CD14-positive monocyte (primary cell): ENCODE measurements at regions not wholly inside any gene's neighbourhood (a gene's known extent, or its start where the extent isn't known, plus 50 kb on each side); places are given as distances from the start of the nearest gene placed in this dataset.

Source experiments
- DNase-seq, 3 donors: peaks; one replicate each; pipeline ENCODE4 v3.0.0-alpha.2; 2011 to 2022
- H2AFZ ChIP-seq: 2 replicates; pipeline ENCODE4 v1.6.0; 2012; ENCODE audit warnings: mild to moderate bottlenecking, low read depth, low read length, inconsistent platforms; ENCODE audit not compliant: insufficient read depth, poor library complexity, severe bottlenecking
- H3K27ac ChIP-seq, 2 donors: 1 replicate in 1 of 2; 2 replicates in 1 of 2; pipeline ENCODE4 v1.5.1; 2012 to 2013; ENCODE audit warnings: low read length in 2 of 2, control low read depth in 1 of 2, inconsistent platforms in 1 of 2, low read depth in 1 of 2, mild to moderate bottlenecking in 1 of 2
- H3K27me3 ChIP-seq, 2 donors: one replicate each; pipeline versions ENCODE4 v1.6.0 to v1.6.1; 2011 to 2013; ENCODE audit warnings: low read length in 2 of 2; ENCODE audit not compliant: control insufficient read depth in 2 of 2, insufficient read depth in 2 of 2
- H3K36me3 ChIP-seq, 2 donors: replicated peaks in 1 of 2; 1 replicate in 1 of 2; 2 replicates in 1 of 2; pipeline versions ENCODE4 v1.5.1 to v1.6.1; 2012 to 2013; ENCODE audit warnings: low read length in 2 of 2, control low read depth in 1 of 2, inconsistent platforms in 1 of 2, mild to moderate bottlenecking in 1 of 2; ENCODE audit not compliant: insufficient read depth in 2 of 2, control insufficient read depth in 1 of 2
- H3K4me1 ChIP-seq, 2 donors: 1 replicate in 1 of 2; 2 replicates in 1 of 2; pipeline versions ENCODE4 v1.5.1 to v1.6.1; 2012 to 2013; ENCODE audit warnings: low read length in 2 of 2, control low read depth in 1 of 2, inconsistent platforms in 1 of 2, mild to moderate bottlenecking in 1 of 2, moderate library complexity in 1 of 2; ENCODE audit not compliant: insufficient read depth in 2 of 2, control insufficient read depth in 1 of 2
- H3K4me2 ChIP-seq: replicated peaks from 2 replicates; pipeline ENCODE3; 2012; ENCODE audit warnings: low read length, moderate library complexity, mild to moderate bottlenecking; ENCODE audit not compliant: poor library complexity, severe bottlenecking; ENCODE audit errors: extremely low read depth
- H3K4me3 ChIP-seq, 3 experiments: fragments of 200-600 bp in 1 of 3; sonication (generic) in 1 of 3; replicated peaks in 1 of 3; 1 replicate in 2 of 3; 2 replicates in 1 of 3; pipeline ENCODE4 v1.5.1; 2011 to 2013; ENCODE audit warnings: low read length in 3 of 3, mild to moderate bottlenecking in 3 of 3, control low read depth in 2 of 3, low read depth in 2 of 3, inconsistent platforms in 1 of 3, moderate library complexity in 1 of 3
- H3K79me2 ChIP-seq: 2 replicates; pipeline ENCODE4 v1.6.0; 2012; ENCODE audit warnings: mild to moderate bottlenecking, control low read depth, inconsistent platforms, low read length, moderate library complexity; ENCODE audit not compliant: insufficient read depth
- H3K9ac ChIP-seq: 2 replicates; pipeline ENCODE4 v1.6.0; 2017; ENCODE audit warnings: low read length, mild to moderate bottlenecking; ENCODE audit not compliant: insufficient read depth, poor library complexity, severe bottlenecking
- H3K9me3 ChIP-seq, 2 donors: replicated peaks in 1 of 2; 1 replicate in 1 of 2; 2 replicates in 1 of 2; pipeline versions ENCODE4 v1.5.1 to v1.6.1; 2012 to 2013; ENCODE audit warnings: low read length in 2 of 2, control low read depth in 1 of 2; ENCODE audit not compliant: control insufficient read depth in 1 of 2, insufficient read depth in 1 of 2
- H4K20me1 ChIP-seq: 2 replicates; pipeline ENCODE4 v1.6.0; 2012; ENCODE audit warnings: mild to moderate bottlenecking, low read length, control low read depth, moderate library complexity; ENCODE audit not compliant: insufficient read depth
- H3K27ac Mint-ChIP-seq, 7 donors: one replicate each; pipeline ENCODE4 v1.8.0; 2020; ENCODE audit warnings: mild to moderate bottlenecking in 7 of 7, mixed read lengths in 7 of 7, moderate library complexity in 6 of 7, inconsistent platforms in 2 of 7
- H3K27me3 Mint-ChIP-seq, 3 donors: one replicate each; pipeline ENCODE4 v1.8.0; 2021 to 2022; ENCODE audit warnings: low read depth in 3 of 3, mild to moderate bottlenecking in 3 of 3, mixed read lengths in 3 of 3, moderate library complexity in 3 of 3, inconsistent platforms in 1 of 3
- H3K36me3 Mint-ChIP-seq, 2 donors: one replicate each; pipeline ENCODE4 v1.8.0; 2020; ENCODE audit warnings: mixed read lengths in 2 of 2, inconsistent platforms in 1 of 2, mild to moderate bottlenecking in 1 of 2
- H3K4me1 Mint-ChIP-seq: one replicate; pipeline ENCODE4 v1.8.0; 2020; ENCODE audit warnings: mild to moderate bottlenecking, mixed read lengths
- H3K4me3 Mint-ChIP-seq, 2 donors: one replicate each; pipeline ENCODE4 v1.8.0; 2020; ENCODE audit warnings: mild to moderate bottlenecking in 2 of 2, mixed read lengths in 2 of 2, moderate library complexity in 1 of 2
- H3K9me3 Mint-ChIP-seq, 7 donors: one replicate each; pipeline ENCODE4 v1.8.0; 2020 to 2022; ENCODE audit warnings: mixed read lengths in 7 of 7, mild to moderate bottlenecking in 6 of 7, moderate library complexity in 6 of 7, inconsistent platforms in 2 of 7
- WGBS: methylation state at CpG from one replicate; pipeline ENCODE4 v1.1.5; 2013; ENCODE audit warnings: missing lambda C conversion rate; ENCODE audit not compliant: insufficient coverage; 5-methylcytosine and 5-hydroxymethylcytosine counted together
- intact Hi-C, 2 donors: fragments of 100-400 bp; cut with micrococcal nuclease; formaldehyde crosslinking; loops; one replicate each; pipeline versions ENCODE4 v1.15.0 to v1.15.1; 2023
- TF ChIP-seq, protein P1 (sequence below): fragments of 200-600 bp; IDR thresholded peaks from one replicate; pipeline ENCODE4 v1.8.0; 2022; ENCODE audit warnings: antibody characterized with exemption, mild to moderate bottlenecking

DNA sequence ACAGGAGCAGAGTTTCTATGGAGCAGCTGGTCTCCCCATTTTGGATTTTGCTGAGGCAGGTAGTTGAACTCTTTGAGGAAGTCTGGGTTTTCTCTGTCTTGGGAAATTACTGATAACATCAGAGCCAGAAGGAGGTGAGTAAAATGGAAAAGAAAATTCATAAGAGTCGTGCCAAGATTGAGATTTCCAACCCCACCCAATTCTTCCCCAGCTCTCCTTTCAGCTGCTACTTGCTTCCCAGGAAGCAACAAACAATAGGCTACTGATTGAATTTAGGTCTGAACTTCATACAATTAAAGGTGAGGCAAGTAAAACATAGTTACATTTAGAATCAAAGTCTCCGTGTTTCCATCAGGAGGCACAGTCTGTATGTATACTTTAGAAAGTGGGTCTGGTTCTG, 54.6 kb upstream of the EOLA2 start:
- Histone ChIP-seq H3K79me2 (no peaks in the 10 kb centered on the region), H2AFZ (no peak overlapping the region), H3K9me3 (peaks cover 0 to 6% of the 10 kb centered on the region in 2 donors), H3K9ac (no peak overlapping the region), H3K27me3 (no peaks in the 10 kb centered on the region), H4K20me1 (no peaks in the 10 kb centered on the region), H3K4me1 (no peaks in the 10 kb centered on the region), H3K36me3 (peaks cover 8 to 20% of the 10 kb centered on the region in 2 donors), H3K27ac (no peak overlapping the region), H3K4me2 (no peak overlapping the region), H3K4me3 (no peak overlapping the region)
- Mint-ChIP-seq H3K4me3 (no peak overlapping the region), H3K27me3 (no peaks in the 10 kb centered on the region), H3K36me3 (peaks cover 18 to 19% of the 10 kb centered on the region in 2 donors), H3K9me3 (peaks cover 3 to 8% (median 4%) of the 10 kb centered on the region in 7 donors), H3K27ac (no peak overlapping the region), H3K4me1 (peaks cover under 1% of the 10 kb centered on the region)
- intact Hi-C loops = no loop called here
- no peak for DNase-seq
- WGBS = no CpG with 5 or more reads among the region's 2 CpGs
- TF ChIP-seq, protein P1, sequence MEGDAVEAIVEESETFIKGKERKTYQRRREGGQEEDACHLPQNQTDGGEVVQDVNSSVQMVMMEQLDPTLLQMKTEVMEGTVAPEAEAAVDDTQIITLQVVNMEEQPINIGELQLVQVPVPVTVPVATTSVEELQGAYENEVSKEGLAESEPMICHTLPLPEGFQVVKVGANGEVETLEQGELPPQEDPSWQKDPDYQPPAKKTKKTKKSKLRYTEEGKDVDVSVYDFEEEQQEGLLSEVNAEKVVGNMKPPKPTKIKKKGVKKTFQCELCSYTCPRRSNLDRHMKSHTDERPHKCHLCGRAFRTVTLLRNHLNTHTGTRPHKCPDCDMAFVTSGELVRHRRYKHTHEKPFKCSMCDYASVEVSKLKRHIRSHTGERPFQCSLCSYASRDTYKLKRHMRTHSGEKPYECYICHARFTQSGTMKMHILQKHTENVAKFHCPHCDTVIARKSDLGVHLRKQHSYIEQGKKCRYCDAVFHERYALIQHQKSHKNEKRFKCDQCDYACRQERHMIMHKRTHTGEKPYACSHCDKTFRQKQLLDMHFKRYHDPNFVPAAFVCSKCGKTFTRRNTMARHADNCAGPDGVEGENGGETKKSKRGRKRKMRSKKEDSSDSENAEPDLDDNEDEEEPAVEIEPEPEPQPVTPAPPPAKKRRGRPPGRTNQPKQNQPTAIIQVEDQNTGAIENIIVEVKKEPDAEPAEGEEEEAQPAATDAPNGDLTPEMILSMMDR = no peak

DNA sequence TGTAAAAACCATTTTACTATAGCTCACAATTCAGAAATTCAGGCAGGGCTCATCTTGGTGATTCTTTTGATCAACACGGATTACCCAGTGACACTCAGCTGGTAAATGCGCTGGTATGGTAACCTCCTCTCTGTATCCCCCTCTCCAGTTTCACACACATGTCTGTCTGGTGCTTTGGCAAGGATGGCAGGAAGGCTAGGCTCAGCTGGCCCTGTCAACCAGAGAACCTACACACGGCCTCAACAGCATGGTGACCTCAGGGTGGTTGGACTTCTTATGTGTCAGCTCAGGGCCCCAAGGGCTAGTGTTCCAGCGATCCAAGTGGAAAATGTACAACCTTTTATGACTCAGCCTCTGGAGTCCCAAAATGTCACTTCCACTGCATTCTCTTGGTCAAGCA, 55.7 kb upstream of the EOLA2 start:
- TF ChIP-seq, protein P1 = no peak
- Histone ChIP-seq H3K9me3 (peaks cover 0 to 6% of the 10 kb centered on the region in 2 donors), H3K4me1 (no peaks in the 10 kb centered on the region), H3K79me2 (no peaks in the 10 kb centered on the region), H3K27me3 (no peaks in the 10 kb centered on the region), H3K4me3 (no peak overlapping the region), H3K36me3 (peaks cover 8 to 20% of the 10 kb centered on the region in 2 donors), H3K9ac (no peak overlapping the region), H2AFZ (no peak overlapping the region), H4K20me1 (no peaks in the 10 kb centered on the region), H3K27ac (no peak overlapping the region), H3K4me2 (no peak overlapping the region)
- H3K4me3 Mint-ChIP-seq = no peak overlapping the region
- 100% methylated on average over 1 of the region's 4 CpGs for WGBS
- H3K4me1 Mint-ChIP-seq = no peaks in the 10 kb centered on the region
- no peak overlapping the region for H3K27ac Mint-ChIP-seq
- H3K27me3 Mint-ChIP-seq = no peaks in the 10 kb centered on the region
- intact Hi-C loops = no loop called here
- DNase-seq = no peak
- peaks cover 3 to 10% (median 7%) of the 10 kb centered on the region in 7 donors for H3K9me3 Mint-ChIP-seq
- peaks cover 21% of the 10 kb centered on the region in 2 donors for H3K36me3 Mint-ChIP-seq
